ENCODE measurements at regions not wholly inside any gene's neighbourhood (a gene's known extent, or its start where the extent isn't known, plus 50 kb on each side); places are given as distances from the start of the nearest gene placed in this dataset.
"Not testable (repeated sequence)": the region's sequence is repeated elsewhere in the genome, so short reads cannot be mapped to it uniquely, and the experiment has no call there.

DNA sequence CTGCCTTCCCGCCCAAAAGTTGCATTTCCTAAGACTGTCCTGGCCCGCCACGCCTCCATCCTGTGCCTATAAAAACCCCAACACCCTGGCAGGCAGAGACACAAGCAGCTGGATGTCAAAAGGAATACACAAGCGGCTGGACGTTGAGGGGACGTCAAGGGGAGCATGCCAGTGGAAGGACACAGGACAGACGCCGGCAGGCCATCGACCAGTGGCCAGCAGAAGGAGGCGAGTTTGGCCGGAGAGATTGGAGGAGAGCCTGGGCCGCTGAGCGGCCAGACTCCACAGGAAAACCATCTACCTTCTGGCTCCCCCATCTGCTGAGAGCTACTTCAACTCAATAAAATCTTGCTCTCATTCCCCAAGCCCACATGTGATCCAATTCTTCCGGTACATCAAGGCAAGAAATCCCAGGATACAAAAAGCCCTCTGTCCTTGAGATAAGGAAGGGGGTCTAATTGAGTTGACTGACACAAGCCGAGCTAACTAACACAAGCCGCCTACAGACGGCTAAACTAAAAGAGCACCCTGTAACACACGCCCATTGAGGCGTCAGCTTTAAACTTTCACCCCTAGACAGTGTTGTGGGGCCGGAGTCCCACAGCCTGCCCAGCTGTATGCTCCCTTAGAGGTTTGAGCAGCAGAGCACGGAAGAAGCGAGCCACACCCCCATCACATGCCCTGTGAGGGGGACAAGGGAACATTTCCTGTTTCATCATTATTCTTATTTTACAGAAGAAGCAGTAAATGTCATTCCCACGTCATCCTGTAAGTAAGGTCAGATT lies 150.3 kb upstream of the PHYHIPL start:
- TF ChIP-seq, protein P1, sequence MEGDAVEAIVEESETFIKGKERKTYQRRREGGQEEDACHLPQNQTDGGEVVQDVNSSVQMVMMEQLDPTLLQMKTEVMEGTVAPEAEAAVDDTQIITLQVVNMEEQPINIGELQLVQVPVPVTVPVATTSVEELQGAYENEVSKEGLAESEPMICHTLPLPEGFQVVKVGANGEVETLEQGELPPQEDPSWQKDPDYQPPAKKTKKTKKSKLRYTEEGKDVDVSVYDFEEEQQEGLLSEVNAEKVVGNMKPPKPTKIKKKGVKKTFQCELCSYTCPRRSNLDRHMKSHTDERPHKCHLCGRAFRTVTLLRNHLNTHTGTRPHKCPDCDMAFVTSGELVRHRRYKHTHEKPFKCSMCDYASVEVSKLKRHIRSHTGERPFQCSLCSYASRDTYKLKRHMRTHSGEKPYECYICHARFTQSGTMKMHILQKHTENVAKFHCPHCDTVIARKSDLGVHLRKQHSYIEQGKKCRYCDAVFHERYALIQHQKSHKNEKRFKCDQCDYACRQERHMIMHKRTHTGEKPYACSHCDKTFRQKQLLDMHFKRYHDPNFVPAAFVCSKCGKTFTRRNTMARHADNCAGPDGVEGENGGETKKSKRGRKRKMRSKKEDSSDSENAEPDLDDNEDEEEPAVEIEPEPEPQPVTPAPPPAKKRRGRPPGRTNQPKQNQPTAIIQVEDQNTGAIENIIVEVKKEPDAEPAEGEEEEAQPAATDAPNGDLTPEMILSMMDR (IDR thresholded peaks at IDR 0.05; ENCODE audit: borderline replicate concordance, control extremely low read depth, extremely low read depth, insufficient read depth, missing control alignments), result no peak
- DNase-seq (ENCODE audit: low spot score), result no peak
- in situ Hi-C loops (cut with MboI; ENCODE audit: low sequenced_read_pairs, unreplicated experiment), result no loop called here

DNA sequence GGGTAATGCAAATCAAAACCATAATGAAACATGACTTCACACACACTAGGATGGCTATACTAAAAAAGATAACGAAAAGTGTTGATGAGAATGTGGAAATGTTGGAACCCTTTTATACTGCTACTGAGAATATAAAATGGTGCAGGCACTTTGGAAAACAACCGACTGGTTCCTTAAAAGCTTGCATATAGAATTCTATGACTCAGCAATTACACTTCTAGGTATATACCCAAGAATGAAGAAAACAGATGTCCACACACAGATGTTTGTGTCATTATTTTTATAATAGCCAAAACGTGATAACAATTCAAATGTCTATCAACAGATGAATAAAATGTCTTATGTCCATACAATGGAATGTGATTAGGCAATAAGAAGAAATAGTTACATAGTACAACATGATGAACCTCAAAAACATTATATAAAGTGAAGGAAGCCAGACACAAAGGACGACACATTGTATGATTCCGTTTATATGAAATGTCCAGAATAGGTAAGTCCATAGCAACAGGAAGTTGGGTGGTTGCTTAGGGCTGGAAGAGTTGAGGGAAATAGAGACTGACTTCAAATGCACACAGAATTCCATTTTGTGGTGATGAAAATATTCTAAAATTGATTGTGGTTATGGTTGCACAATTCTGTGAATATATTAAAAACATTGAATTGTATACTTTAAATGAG lies 148.3 kb upstream of the PHYHIPL start:
- TF ChIP-seq, protein P1 (IDR thresholded peaks at IDR 0.05; ENCODE audit: borderline replicate concordance, control extremely low read depth, extremely low read depth, insufficient read depth, missing control alignments), result no peak
- in situ Hi-C loops (cut with MboI; ENCODE audit: low sequenced_read_pairs, unreplicated experiment), result no loop called here

DNA sequence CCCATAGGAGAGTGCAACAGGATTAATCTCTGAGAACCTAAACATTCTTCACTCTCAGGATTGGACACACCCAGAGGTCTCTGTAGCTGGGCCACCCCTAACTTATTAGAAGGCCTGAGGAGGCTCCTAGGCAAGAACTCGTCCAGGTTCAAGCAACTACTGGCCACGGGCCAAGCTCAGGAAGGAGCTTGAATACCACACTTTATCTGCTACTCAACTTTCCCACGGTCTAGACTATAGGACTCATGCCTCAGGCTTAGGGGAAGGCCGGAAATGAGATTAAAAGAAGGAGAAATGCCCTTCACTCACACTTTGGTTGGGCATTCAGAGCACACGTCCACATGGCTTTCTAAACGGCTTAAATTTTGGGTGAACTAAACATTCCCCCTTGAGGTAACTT lies 142.8 kb upstream of the PHYHIPL start:
- TF ChIP-seq, protein P1 (IDR thresholded peaks at IDR 0.05; ENCODE audit: borderline replicate concordance, control extremely low read depth, extremely low read depth, insufficient read depth, missing control alignments), result no peak
- in situ Hi-C loops (cut with MboI; ENCODE audit: low sequenced_read_pairs, unreplicated experiment), result no loop called here
- no peak for DNase-seq (ENCODE audit: low spot score)

More for the DNA sequence above, 148.3 kb upstream of the PHYHIPL start:
- DNase-seq (ENCODE audit: low spot score), result no peak

DNA sequence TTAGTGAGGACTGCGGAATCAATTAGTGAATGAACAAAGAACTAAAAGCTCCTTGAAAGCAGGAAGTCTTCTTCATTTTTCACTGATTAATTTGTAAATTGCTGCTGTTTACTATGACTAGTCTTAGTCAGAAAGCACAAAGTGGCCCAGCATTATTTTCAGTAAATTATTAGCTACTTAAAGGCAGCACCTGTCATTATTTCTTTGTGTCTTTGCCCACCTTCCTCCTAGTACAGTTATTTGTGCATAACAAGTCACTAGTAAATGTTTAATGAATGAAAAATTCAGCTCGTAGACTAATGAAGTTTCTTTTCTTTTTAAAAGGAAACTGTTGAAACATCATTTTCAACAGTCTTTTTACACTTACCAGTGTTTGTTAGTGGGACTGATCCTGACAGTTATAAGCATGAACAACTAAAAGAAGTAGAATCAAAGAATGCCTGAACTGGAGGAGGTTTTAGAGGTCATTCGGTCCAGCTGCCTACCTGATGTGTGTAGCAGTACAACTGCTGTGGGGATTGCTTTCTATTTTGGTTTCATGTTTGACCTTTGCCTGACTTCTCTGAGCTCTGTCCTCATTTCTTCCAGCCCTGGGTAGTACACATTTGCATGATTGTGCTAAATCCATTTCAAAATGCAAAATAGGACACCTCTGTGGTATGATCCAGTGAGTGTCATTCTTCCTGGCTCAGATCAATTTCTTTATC lies 140.0 kb upstream of the PHYHIPL start:
- peak; percentile 42 for DNase-seq (ENCODE audit: low spot score)
- TF ChIP-seq, protein P1 (IDR thresholded peaks at IDR 0.05; ENCODE audit: borderline replicate concordance, control extremely low read depth, extremely low read depth, insufficient read depth, missing control alignments), result no peak
- in situ Hi-C loops (cut with MboI; ENCODE audit: low sequenced_read_pairs, unreplicated experiment), result no loop called here

DNA sequence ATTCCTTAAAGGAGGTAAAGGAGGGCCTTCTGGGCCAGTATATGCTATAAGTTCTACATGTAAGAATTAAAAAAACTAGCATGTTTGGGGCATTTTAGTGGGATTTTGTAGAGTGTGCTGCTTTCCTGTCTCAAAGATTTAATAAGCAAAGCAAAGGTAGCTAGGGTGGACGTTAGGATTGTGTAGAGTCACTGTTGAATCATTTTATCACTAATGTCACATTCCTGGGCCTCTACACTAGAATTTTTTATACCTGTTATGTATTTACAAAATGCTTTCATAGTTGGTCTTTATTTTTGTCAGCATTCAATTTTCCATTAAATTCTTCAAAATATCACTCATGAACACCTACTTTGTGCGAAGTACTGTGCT lies 139.4 kb upstream of the PHYHIPL start:
- in situ Hi-C loops (cut with MboI; ENCODE audit: low sequenced_read_pairs, unreplicated experiment), result no loop called here
- TF ChIP-seq, protein P1 (IDR thresholded peaks at IDR 0.05; ENCODE audit: borderline replicate concordance, control extremely low read depth, extremely low read depth, insufficient read depth, missing control alignments), result no peak
- no peak for DNase-seq (ENCODE audit: low spot score)

DNA sequence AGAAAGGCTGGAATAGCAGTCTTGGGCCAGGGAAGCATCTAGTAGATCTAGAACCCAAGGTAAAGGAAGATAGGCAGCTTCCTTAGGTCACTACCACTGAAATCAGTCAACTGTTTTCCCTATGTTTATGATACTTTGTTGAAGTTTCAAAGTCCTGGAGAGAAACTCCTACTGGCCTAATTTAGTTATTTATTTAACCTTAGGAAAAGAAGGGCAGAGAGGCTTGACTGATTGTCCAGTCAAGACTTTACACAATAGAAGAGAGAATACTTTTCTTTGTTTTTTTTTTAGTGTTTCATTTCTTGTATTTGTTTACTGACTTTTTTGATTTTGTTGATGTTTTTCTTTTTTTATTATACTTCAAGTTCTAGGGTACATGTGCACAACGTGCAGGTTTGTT lies 138.9 kb upstream of the PHYHIPL start:
- no peak for DNase-seq (ENCODE audit: low spot score)
- TF ChIP-seq, protein P1 (IDR thresholded peaks at IDR 0.05; ENCODE audit: borderline replicate concordance, control extremely low read depth, extremely low read depth, insufficient read depth, missing control alignments), result no peak
- in situ Hi-C loops (cut with MboI; ENCODE audit: low sequenced_read_pairs, unreplicated experiment), result no loop called here

DNA sequence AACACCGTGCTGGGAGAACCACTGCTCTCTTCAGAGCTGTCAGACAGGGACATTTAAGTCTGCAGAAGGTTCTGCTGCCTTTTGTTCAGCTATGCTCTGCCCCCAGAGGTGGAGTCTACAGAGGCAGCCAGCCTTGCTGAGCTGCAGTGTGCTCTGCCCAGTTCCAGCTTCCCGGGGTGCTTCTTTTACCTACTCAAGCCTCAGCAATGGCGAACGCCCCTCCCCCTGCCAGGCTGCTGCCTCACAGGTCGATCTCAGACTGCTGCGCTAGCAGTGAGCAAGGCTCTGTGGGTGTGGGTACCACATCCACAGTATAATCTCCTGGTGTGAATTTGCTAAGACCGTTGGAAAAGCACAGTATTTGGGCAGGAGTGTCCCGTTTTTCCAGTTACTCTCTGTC lies 133.1 kb upstream of the PHYHIPL start:
- DNase-seq (ENCODE audit: low spot score); in situ Hi-C loops (cut with MboI; ENCODE audit: low sequenced_read_pairs, unreplicated experiment): not testable (repeated sequence)
